ENCODE measurements at regions not wholly inside any gene's neighbourhood (a gene's known extent, or its start where the extent isn't known, plus 50 kb on each side); places are given as distances from the start of the nearest gene placed in this dataset.

DNA sequence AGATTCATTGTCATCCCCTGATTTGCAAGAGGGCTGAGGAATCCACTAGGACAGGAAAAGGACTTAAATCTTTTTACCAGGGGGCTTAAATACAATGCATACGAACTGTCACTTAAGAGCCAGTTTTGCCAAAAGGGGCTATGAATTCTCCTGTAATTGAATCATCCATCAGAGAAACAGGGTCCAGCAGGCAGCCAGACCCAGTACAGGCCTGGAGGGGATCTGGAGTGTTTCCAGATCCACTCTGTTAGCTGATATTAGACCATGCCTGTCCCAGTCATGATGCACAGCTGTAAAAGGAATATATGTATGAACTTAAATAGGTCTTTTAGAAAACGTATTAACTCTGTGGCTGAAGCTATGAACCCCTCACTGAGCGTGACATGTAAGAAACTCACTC, 53.8 kb upstream of the PRSS23 start:
- TF ChIP-seq EZH2 (IDR thresholded peaks at IDR 0.05; ENCODE audit: borderline replicate concordance) (no peak), CTCF (IDR thresholded peaks at IDR 0.05; ENCODE audit: poor library complexity) (no peak)

All from hepatocyte (in vitro differentiated cells).